Neuronal stem cell (in vitro differentiated cells): ENCODE measurements at regions not wholly inside any gene's neighbourhood (a gene's known extent, or its start where the extent isn't known, plus 50 kb on each side); places are given as distances from the start of the nearest gene placed in this dataset.

Experiments used
- DNase-seq: peaks from one replicate; pipeline ENCODE4 v3.0.0-alpha.2; 2013; ENCODE audit warnings: low spot score
- H2AFZ ChIP-seq: one replicate; pipeline ENCODE4 v1.6.1; 2013; ENCODE audit warnings: mild to moderate bottlenecking, low read length, inconsistent platforms
- H2AK5ac ChIP-seq: 2 replicates; pipeline ENCODE4 v1.6.1; 2013; ENCODE audit warnings: low read depth, mild to moderate bottlenecking, inconsistent platforms, low read length, moderate library complexity, mixed read lengths
- H2BK120ac ChIP-seq: 2 replicates; pipeline ENCODE4 v1.6.1; 2013; ENCODE audit warnings: low read depth, mild to moderate bottlenecking, inconsistent platforms, low read length, moderate library complexity, mixed read lengths
- H2BK12ac ChIP-seq: one replicate; pipeline ENCODE4 v1.6.1; 2013; ENCODE audit warnings: low read length, inconsistent platforms
- H2BK15ac ChIP-seq: 2 replicates; pipeline ENCODE4 v1.6.1; 2013; ENCODE audit warnings: mild to moderate bottlenecking, low read length, inconsistent platforms, mixed read lengths
- H2BK5ac ChIP-seq: one replicate; pipeline ENCODE4 v1.6.1; 2013; ENCODE audit warnings: inconsistent platforms, mild to moderate bottlenecking, low read length, moderate library complexity
- H3K14ac ChIP-seq: one replicate; pipeline ENCODE4 v1.6.1; 2013; ENCODE audit warnings: low read length, inconsistent platforms
- H3K18ac ChIP-seq: 2 replicates; pipeline ENCODE4 v1.6.1; 2013; ENCODE audit warnings: low read length, inconsistent platforms
- H3K23ac ChIP-seq: 2 replicates; pipeline ENCODE4 v1.6.1; 2013; ENCODE audit warnings: low read depth, mild to moderate bottlenecking, mixed read lengths, low read length, inconsistent platforms; ENCODE audit not compliant: poor library complexity
- H3K27ac ChIP-seq: replicated peaks from 3 replicates; pipeline ENCODE4 v1.5.1; 2013; ENCODE audit warnings: low read length, inconsistent platforms
- H3K27me3 ChIP-seq, 3 experiments: 2 replicates each; pipeline ENCODE4 v1.6.1; 2013; ENCODE audit warnings: low read length in 3 of 3, mild to moderate bottlenecking in 2 of 3, inconsistent platforms in 1 of 3, low read depth in 1 of 3, mixed read lengths in 1 of 3, moderate library complexity in 1 of 3; ENCODE audit not compliant: control insufficient read depth in 3 of 3, insufficient read depth in 3 of 3
- H3K36me3 ChIP-seq, 2 donors: replicated peaks in 1 of 2; 2 replicates each; pipeline ENCODE4 v1.6.1; 2013; ENCODE audit warnings: low read length in 2 of 2; ENCODE audit not compliant: control insufficient read depth in 2 of 2, insufficient read depth in 2 of 2
- H3K4ac ChIP-seq: 2 replicates; pipeline ENCODE4 v1.6.1; 2013; ENCODE audit warnings: inconsistent platforms, mild to moderate bottlenecking, low read length, moderate library complexity
- H3K4me1 ChIP-seq, 2 donors: 1 replicate in 1 of 2; 2 replicates in 1 of 2; pipeline ENCODE4 v1.6.1; 2013; ENCODE audit warnings: low read length in 2 of 2, low read depth in 1 of 2; ENCODE audit not compliant: control insufficient read depth in 2 of 2, insufficient read depth in 1 of 2
- H3K4me2 ChIP-seq: one replicate; pipeline ENCODE4 v1.6.1; 2013; ENCODE audit warnings: mild to moderate bottlenecking, low read length, inconsistent platforms; ENCODE audit not compliant: insufficient read depth, poor library complexity, severe bottlenecking
- H3K4me3 ChIP-seq, 2 donors: 2 replicates each; pipeline ENCODE4 v1.5.1; 2013; ENCODE audit warnings: low read length in 2 of 2, mild to moderate bottlenecking in 2 of 2, inconsistent platforms in 1 of 2, moderate library complexity in 1 of 2
- H3K79me1 ChIP-seq: one replicate; pipeline ENCODE4 v1.6.1; 2013; ENCODE audit warnings: low read depth, mild to moderate bottlenecking, inconsistent platforms, low read length, moderate library complexity
- H3K9ac ChIP-seq: one replicate; pipeline ENCODE4 v1.6.1; 2013; ENCODE audit warnings: mild to moderate bottlenecking, low read depth, low read length, inconsistent platforms; ENCODE audit not compliant: poor library complexity
- H3K9me3 ChIP-seq, 2 donors: replicated peaks in 1 of 2; 2 replicates each; pipeline versions ENCODE3 to v1.6.1; 2013; ENCODE audit warnings: low read length in 2 of 2, mild to moderate bottlenecking in 2 of 2, inconsistent platforms in 1 of 2, low read depth in 1 of 2, mixed read lengths in 1 of 2, moderate library complexity in 1 of 2; ENCODE audit not compliant: control insufficient read depth in 2 of 2, insufficient read depth in 1 of 2
- H4K8ac ChIP-seq: one replicate; pipeline ENCODE4 v1.6.1; 2013; ENCODE audit warnings: low read depth, mild to moderate bottlenecking, inconsistent platforms, low read length, moderate library complexity
- H4K91ac ChIP-seq: one replicate; pipeline ENCODE4 v1.6.1; 2013; ENCODE audit warnings: low read length, low read depth, mild to moderate bottlenecking, inconsistent platforms; ENCODE audit not compliant: poor library complexity
- WGBS, 2 donors: extraction: QIAGEN DNeasy Blood & Tissue Kit; methylation state at CpG; one replicate each; pipeline ENCODE4 v1.1.7; 2013; ENCODE audit warnings: missing lambda C conversion rate in 2 of 2, mixed read lengths in 1 of 2; ENCODE audit not compliant: insufficient read length in 2 of 2, insufficient replicate concordance in 1 of 2; ENCODE audit errors: extremely low coverage in 2 of 2; 5-methylcytosine and 5-hydroxymethylcytosine counted together

DNA sequence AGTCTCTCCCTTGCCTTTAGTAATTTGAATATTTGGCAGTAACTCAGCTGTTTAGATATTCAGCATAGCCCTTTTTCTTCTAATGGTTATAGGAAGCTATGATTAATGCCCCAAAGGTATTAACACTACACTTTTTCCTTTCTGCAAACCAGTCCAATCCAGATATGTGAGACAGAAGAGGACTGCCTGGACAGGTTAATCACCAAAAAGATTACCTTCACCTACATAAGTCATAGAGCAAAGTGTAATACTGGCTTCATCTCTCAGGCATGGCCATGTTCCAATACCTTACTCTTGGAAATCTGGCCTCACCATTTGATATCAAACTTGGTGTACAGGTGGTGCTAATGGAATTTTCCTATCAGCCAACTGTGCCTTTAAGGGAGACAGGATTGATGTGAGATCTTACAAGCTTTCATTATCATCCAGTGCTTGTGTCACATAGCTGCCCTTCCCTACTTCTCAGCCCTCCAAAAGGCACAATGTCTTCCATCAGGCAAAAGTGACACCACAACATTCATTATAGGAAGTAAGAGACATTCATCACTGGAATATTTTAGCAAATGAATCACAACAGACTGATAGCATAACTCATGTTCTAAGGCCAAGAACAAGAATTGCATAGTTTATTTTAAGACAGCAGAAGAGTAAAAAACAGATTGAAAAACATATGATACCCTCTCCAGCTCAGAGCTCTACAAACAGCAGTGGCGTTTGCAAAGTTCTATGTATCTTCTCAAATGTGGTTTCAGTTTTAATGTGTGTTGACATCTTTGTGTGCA, 91.2 kb upstream of the PAM start:
- H3K4me2 ChIP-seq = no peak overlapping the region
- H3K79me1 ChIP-seq = no peaks in the 10 kb centered on the region
- no CpG with 5 or more reads among the region's 1 CpG for WGBS, 2 donors
- H2BK15ac ChIP-seq = no peak overlapping the region
- no peaks in the 10 kb centered on the region for H3K36me3 ChIP-seq
- H2AFZ ChIP-seq = peak overlapping the region; percentile 74
- H2BK120ac ChIP-seq = no peak overlapping the region
- H3K9ac ChIP-seq = no peak overlapping the region
- no peak overlapping the region for H3K23ac ChIP-seq
- H4K8ac ChIP-seq = no peak overlapping the region
- no peak overlapping the region for H3K27ac ChIP-seq
- no peaks in the 10 kb centered on the region for H3K27me3 ChIP-seq
- no peaks in the 10 kb centered on the region for H3K9me3 ChIP-seq
- no peak overlapping the region for H2BK5ac ChIP-seq
- H3K4ac ChIP-seq = no peak overlapping the region
- no peak overlapping the region for H3K4me3 ChIP-seq
- H3K14ac ChIP-seq = no peak overlapping the region
- no peak for DNase-seq
- H3K4me1 ChIP-seq = peaks cover 5 to 31% of the 10 kb centered on the region in 2 donors
- H3K18ac ChIP-seq = no peak overlapping the region
- no peak overlapping the region for H4K91ac ChIP-seq
- H2AK5ac ChIP-seq = no peak overlapping the region
- H2BK12ac ChIP-seq = no peak overlapping the region

DNA sequence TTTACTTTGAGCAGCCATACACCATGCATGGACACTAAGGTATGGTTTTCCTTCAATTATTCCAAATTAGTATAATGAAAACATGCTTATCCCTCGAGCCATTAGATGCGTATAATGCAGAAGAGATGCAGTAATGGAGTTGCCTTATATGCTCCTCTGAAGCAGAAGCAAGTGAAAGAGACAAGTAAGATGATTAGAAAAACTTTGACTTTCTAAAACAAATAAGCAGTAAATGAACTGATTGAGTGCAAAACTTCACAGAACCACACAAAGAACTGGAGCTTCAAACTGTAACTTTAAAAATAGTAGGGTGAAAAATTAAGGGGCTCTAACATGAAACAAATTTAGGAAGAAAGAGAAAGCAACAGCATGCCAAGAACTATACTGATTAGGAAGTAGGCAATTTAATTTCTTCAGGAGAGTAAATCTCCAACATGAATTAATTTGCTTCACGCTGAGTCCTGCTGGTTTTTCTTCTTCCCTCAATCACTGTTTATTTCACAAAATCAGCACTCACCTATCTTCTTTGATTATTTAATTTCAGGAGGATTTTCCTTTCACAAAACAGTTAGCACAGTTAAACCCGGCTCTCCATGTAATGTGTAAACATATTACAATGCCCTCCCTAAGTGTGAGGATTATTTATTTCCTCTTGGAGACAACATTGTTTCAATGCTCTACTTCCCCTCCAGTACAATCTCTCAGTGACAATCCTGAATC, 90.3 kb upstream of the PAM start:
- no peak overlapping the region for H2BK12ac ChIP-seq
- no peak overlapping the region for H3K4me3 ChIP-seq
- H2BK120ac ChIP-seq = no peak overlapping the region
- no peak overlapping the region for H4K8ac ChIP-seq
- H3K4me2 ChIP-seq = no peak overlapping the region
- no peak overlapping the region for H3K4ac ChIP-seq
- H3K14ac ChIP-seq = no peak overlapping the region
- no peak for DNase-seq
- H3K4me1 ChIP-seq = peaks cover 5 to 31% of the 10 kb centered on the region in 2 donors
- H3K27ac ChIP-seq = no peak overlapping the region
- H3K27me3 ChIP-seq = no peaks in the 10 kb centered on the region
- H3K79me1 ChIP-seq = no peaks in the 10 kb centered on the region
- H3K36me3 ChIP-seq = no peaks in the 10 kb centered on the region
- H3K9ac ChIP-seq = no peak overlapping the region
- H2AK5ac ChIP-seq = no peak overlapping the region
- H2BK15ac ChIP-seq = no peak overlapping the region
- H3K18ac ChIP-seq = no peak overlapping the region
- no CpG with 5 or more reads among the region's 4 CpGs for WGBS, 2 donors
- no peak overlapping the region for H3K23ac ChIP-seq
- H2AFZ ChIP-seq = peak overlapping the region; percentile 74
- H4K91ac ChIP-seq = no peak overlapping the region
- H2BK5ac ChIP-seq = no peak overlapping the region
- no peaks in the 10 kb centered on the region for H3K9me3 ChIP-seq

DNA sequence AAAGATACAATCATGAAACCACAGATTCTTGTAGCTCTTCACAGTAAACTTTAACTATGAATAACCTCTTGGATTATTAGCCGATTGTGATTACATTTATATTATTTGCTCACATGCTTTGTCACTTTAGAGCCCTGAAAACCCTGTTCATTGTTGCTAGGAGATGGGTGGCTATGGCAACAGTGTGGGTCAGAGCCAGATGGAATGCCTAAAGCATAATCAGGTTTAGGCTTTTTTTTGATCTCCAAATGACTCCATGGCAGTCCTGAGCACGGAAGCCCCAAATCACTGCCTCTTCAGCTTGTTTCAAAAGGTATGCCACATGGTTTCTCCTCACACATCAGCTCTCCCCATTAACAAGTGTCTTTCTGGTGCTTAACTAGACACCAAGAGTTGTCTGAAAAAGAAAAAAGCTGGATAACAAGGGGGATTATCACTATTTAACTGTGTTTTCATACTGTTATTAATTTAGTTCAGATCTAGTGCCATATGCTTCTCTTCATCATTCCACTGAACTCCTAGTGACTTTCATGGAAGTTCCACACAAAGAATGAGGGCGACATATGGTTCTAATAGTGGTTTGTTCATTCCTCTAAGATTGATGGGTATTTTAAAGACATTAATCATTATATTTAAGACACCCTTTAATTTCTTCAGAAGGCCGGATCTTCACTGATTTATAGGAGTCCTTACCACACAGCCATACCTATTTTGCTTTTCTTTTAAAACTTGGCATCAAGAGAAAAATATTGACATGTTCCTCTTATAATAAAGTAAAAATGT, 88.8 kb upstream of the PAM start:
- no peak overlapping the region for H4K8ac ChIP-seq
- H2AFZ ChIP-seq = peak overlapping the region; percentile 74
- H2BK15ac ChIP-seq = no peak overlapping the region
- H3K79me1 ChIP-seq = no peaks in the 10 kb centered on the region
- peak; percentile 33 for DNase-seq
- no peak overlapping the region for H3K9ac ChIP-seq
- H3K18ac ChIP-seq = no peak overlapping the region
- H2BK5ac ChIP-seq = no peak overlapping the region
- no peak overlapping the region for H3K4ac ChIP-seq
- H2BK120ac ChIP-seq = no peak overlapping the region
- H3K9me3 ChIP-seq = no peaks in the 10 kb centered on the region
- no peaks in the 10 kb centered on the region for H3K27me3 ChIP-seq
- no peak overlapping the region for H3K4me3 ChIP-seq
- H2BK12ac ChIP-seq = no peak overlapping the region
- H3K4me1 ChIP-seq = peaks cover 5 to 31% of the 10 kb centered on the region in 2 donors
- no peak overlapping the region for H3K27ac ChIP-seq
- WGBS, 2 donors = no CpG with 5 or more reads among the region's 4 CpGs
- no peak overlapping the region for H3K4me2 ChIP-seq
- H3K23ac ChIP-seq = no peak overlapping the region
- H3K36me3 ChIP-seq = no peaks in the 10 kb centered on the region
- no peak overlapping the region for H4K91ac ChIP-seq
- H2AK5ac ChIP-seq = no peak overlapping the region
- H3K14ac ChIP-seq = no peak overlapping the region
